LNCAP (cell line): ENCODE measurements at regions not wholly inside any gene's neighbourhood (a gene's known extent, or its start where the extent isn't known, plus 50 kb on each side); places are given as distances from the start of the nearest gene placed in this dataset.

Source experiments
- CTCF ChIP-seq: fragments of 450-650 bp; IDR thresholded peaks from 2 replicates; pipeline ENCODE4 v1.5.1; 2017; ENCODE audit warnings: mild to moderate bottlenecking

GRCh38 chr12:111011999-111012600 is 91.7 kb upstream of the MYL2 start:
- no peak for TF ChIP-seq CTCF

GRCh38 chr12:111010916-111011657 is 90.7 kb upstream of the MYL2 start:
- TF ChIP-seq CTCF = no peak

GRCh38 chr12:111010061-111010460 is 89.7 kb upstream of the MYL2 start:
- no peak for TF ChIP-seq CTCF

GRCh38 chr12:111006621-111007020 is 86.2 kb upstream of the MYL2 start:
- no peak for TF ChIP-seq CTCF

- TF ChIP-seq CTCF = no peak
Observed at GRCh38 chr12:110998971-110999370, 78.6 kb upstream of the MYL2 start.

GRCh38 chr12:110998165-110998564 is 77.8 kb upstream of the MYL2 start:
- TF ChIP-seq CTCF = no peak

- no peak for TF ChIP-seq CTCF
Observed at GRCh38 chr12:110996415-110996814, 76.0 kb upstream of the MYL2 start.
